Kidney epithelial cell (primary cell): ENCODE measurements at regions not wholly inside any gene's neighbourhood (a gene's known extent, or its start where the extent isn't known, plus 50 kb on each side); places are given as distances from the start of the nearest gene placed in this dataset.

ENCODE experiments used
- DNase-seq: peaks from one replicate; pipeline ENCODE4 v3.0.0-alpha.2; 2010; ENCODE audit warnings: low read depth
- H3K27me3 ChIP-seq: 2 replicates; pipeline ENCODE4 v1.6.0; 2011; ENCODE audit warnings: low read length; ENCODE audit not compliant: control insufficient read depth, insufficient read depth
- H3K36me3 ChIP-seq: 2 replicates; pipeline ENCODE4 v1.5.1; 2011; ENCODE audit warnings: low read length; ENCODE audit not compliant: control insufficient read depth, insufficient read depth
- H3K4me3 ChIP-seq: 2 replicates; pipeline ENCODE4 v1.5.1; 2011; ENCODE audit warnings: low read depth, mild to moderate bottlenecking, control low read depth, low read length
- CTCF ChIP-seq: IDR thresholded peaks from 2 replicates; pipeline ENCODE4 v1.5.1; 2011; ENCODE audit warnings: mild to moderate bottlenecking, moderate library complexity, low read length, control low read depth, inconsistent platforms; ENCODE audit not compliant: insufficient read depth, poor library complexity, severe bottlenecking

GRCh38 chr13:21898945-21899344 is 228.1 kb downstream of the FGF9 start:
- TF ChIP-seq CTCF: no peak
- Histone ChIP-seq H3K36me3 (no peaks in the 10 kb centered on the region), H3K4me3 (no peak overlapping the region), H3K27me3 (no peaks in the 10 kb centered on the region)
- DNase-seq: no peak

- no peak for TF ChIP-seq CTCF
- H3K4me3 ChIP-seq: no peak overlapping the region
- H3K36me3 ChIP-seq: no peaks in the 10 kb centered on the region
- no peaks in the 10 kb centered on the region for H3K27me3 ChIP-seq
- DNase-seq: no peak
Measured at GRCh38 chr13:21901336-21901735, 230.5 kb downstream of the FGF9 start.

GRCh38 chr13:21901811-21902708 is 231.2 kb downstream of the FGF9 start:
- no peak for TF ChIP-seq CTCF
- Histone ChIP-seq H3K27me3 (no peaks in the 10 kb centered on the region), H3K36me3 (no peaks in the 10 kb centered on the region), H3K4me3 (no peak overlapping the region)
- DNase-seq: no peak

GRCh38 chr13:21902709-21903098 is 231.8 kb downstream of the FGF9 start:
- Histone ChIP-seq H3K4me3 (no peak overlapping the region), H3K36me3 (no peaks in the 10 kb centered on the region), H3K27me3 (no peaks in the 10 kb centered on the region)
- TF ChIP-seq CTCF: no peak
- no peak for DNase-seq

DNA sequence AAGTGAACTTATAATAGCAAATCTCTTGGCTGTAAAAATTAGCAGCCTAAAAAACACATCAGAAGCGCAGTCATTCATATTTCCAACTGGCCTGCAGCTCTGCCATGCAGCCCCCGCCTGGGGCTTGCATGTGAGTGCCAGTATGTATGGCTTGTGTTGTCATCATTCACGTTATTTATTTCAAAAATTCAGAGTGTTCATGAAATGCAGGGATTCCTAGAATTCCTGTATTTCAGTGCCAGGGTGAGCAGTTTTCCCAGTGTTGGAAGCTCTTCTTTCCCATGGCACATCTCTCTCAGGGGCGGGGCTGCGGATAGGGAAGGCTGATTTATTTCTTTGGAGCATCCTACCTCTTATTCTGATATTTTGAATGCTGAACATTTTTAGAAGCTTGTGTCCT is 234.6 kb downstream of the FGF9 start:
- Histone ChIP-seq H3K27me3 (no peaks in the 10 kb centered on the region), H3K4me3 (no peak overlapping the region), H3K36me3 (no peaks in the 10 kb centered on the region)
- no peak for DNase-seq
- no peak for TF ChIP-seq CTCF

DNA sequence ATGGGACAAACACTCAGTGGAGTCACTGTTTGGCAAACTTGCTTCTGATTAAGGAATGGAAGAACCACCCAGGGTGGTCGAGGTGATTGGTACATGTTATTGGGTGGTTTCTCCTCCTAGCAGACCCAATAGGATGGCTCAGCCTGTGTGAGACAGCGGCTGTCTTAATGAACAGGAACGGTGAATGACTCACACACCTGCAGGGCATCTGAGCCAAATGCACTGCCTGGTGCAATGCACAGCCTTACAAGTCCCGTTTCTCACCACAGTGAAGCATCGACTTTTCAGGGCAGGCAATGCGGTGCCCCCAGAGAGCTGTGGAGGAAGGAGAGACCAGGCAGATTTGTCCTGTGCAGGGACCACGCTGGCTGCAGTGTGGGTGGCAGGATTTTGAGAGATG is 238.5 kb downstream of the FGF9 start:
- Histone ChIP-seq H3K36me3 (no peaks in the 10 kb centered on the region), H3K27me3 (no peaks in the 10 kb centered on the region), H3K4me3 (no peak overlapping the region)
- TF ChIP-seq CTCF: no peak
- DNase-seq: no peak
